KBM-7 (cell line): ENCODE measurements at regions not wholly inside any gene's neighbourhood (a gene's known extent, or its start where the extent isn't known, plus 50 kb on each side); places are given as distances from the start of the nearest gene placed in this dataset.

ENCODE experiments used
- DNase-seq: peaks from one replicate; pipeline ENCODE4 v3.0.0-alpha.2; 2015
- in situ Hi-C: fragments of 300-500 bp; cut with MboI; formaldehyde crosslinking; loops from 2 replicates; pipeline ENCODE4 v1.14.3; 2020; ENCODE audit warnings: low sequenced_read_pairs, low pct_unique_long_range_greater_than_20kb, mixed read lengths

DNA sequence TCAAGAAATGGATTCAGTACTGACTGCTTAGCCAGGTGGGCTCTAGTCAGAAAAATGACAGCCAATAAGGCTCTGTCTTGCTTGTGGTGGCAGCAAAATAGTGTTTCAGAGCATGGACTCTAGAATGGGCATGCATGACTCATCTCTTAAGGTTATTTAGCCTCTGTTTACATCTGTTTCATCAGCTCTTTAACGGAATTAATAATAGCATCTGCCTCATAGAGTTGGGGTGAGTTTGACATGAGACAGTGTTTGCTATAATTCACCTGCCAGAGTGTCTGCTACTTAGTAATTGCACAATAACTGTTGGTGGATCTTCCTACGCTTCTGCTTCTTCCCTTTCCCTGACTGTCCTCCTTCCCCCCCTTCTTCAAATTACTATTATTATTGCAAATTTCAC lies 350.4 kb upstream of the SEMA6D start:
- in situ Hi-C loops, result no loop called here
- DNase-seq, result no peak

DNA sequence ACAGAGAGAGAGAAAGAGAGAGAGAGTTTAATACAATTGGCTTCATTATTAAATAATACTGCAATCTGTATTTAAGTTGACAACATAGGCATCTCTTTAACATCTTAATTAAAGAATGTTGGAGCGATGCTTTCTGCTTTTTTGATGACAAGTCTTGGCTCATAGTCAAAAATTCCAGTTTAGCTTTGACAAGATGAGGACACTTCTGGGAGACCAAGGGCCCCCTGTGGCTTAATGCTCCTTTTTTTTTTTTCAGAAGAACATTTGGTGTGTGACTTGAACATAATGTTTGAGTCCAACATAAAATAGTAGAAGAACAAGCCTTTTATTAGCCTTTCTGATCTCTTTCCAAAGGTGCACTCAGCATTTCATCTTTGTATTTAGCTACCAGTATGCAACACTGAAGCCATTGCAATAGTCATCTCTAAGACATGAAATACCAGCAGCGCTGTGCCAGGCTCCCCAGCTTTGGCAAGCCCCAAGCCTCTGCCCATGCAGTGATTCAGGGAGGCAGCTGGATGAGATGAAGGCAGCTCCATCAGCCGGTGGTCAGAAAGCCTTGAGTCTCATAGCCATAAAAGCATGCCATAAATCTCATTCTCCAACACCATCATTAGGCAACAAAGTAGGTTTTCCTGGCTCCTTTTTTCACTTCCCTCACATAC lies 349.4 kb upstream of the SEMA6D start:
- DNase-seq, result no peak
- in situ Hi-C loops, result no loop called here

DNA sequence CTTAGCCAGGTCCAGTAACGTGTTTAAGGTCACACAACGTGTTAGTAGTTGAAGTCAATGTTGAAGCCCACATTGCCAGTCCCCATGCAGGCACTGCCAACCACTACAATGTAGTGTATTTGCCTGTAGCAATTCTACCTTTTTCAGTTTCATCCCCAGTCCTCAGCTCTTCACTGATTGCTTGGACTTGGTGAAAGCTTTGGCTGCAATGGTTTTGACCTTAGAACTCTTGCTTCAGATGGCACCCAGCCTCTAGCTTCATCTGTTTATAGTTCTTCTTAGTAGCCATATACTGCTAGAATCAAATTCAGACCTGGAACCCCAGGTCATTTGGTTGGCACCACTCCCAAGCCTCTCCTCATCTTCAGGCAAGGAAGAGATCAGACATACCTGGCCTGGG lies 345.4 kb upstream of the SEMA6D start:
- in situ Hi-C loops, result no loop called here
- DNase-seq, result no peak

DNA sequence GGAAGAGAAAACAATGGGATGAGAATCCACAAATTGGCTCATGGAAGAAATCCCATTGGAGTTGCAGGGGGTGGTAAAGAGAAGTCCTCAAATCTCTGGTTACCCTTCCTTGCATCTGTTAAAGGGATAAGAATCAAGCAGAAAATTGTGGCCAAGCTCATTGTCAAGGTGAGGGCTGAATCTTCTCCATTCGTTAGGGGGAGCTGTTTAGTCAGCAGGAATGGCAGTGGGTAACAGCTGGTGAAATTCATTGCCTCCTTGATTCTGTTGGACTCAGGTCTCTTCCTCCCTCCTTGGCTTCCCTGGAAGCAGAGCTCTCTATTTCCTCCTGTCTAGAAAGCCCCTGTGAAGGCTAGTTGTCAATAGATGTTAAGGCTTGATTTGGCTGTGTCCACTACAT lies 343.1 kb upstream of the SEMA6D start:
- no peak for DNase-seq
- in situ Hi-C loops, result no loop called here

DNA sequence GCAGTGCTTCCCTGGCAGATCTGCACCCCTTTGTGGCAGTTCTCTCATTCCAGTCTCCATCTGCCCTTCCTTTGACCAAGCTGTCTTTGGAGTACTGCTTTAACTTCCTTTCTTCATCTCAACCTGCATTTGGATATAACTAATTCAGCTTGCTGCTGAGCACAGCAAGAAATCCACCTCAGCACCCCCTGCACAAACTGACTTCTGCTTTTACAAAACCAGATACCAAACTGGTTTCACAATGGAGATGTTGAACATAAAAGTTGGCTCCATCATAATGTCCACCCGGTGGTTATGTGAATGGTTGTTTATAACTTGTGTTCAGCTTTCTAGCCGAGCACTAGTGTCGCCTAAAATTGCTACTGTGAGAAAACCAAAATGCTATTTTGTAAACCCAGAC lies 341.1 kb upstream of the SEMA6D start:
- in situ Hi-C loops, result no loop called here
- DNase-seq, result no peak

DNA sequence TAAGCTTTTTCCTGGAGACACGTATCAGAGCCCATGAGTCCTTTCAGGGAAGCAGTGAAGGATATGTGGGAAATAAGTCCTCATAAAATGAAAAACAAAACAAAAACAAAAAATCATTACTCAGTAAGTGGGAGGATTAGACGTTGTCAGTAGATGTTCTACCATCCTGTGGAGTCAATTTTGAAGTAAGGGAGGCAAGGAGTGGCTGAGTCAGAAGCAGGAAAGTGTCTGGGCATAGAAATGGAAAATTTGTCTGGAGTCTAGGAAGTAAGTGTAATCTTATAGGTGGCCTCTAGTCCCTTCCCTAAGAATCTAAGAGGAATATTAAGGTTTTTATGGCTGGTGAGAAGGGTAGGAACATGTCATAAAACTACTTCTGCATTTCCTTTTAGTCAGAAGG lies 339.8 kb upstream of the SEMA6D start:
- no peak for DNase-seq
- in situ Hi-C loops, result no loop called here

DNA sequence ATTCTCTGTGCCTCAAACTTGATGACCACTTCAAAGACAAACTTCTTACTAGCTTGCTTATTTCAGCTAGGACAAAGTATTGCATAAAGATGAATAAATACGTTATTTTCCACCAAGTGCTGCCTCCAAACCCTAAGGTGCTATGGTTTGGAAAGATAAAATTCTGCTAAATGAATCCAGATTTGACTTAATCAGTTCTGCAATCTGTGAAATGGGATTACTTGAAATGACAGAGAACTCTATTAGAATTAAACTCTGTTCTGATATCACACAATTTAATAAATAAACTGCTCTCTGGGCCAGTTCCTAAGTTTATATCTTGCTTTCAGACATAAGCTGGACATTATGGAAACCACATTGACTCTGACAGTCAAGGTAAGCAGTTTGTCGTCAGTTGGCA lies 338.8 kb upstream of the SEMA6D start:
- in situ Hi-C loops, result no loop called here
- no peak for DNase-seq

DNA sequence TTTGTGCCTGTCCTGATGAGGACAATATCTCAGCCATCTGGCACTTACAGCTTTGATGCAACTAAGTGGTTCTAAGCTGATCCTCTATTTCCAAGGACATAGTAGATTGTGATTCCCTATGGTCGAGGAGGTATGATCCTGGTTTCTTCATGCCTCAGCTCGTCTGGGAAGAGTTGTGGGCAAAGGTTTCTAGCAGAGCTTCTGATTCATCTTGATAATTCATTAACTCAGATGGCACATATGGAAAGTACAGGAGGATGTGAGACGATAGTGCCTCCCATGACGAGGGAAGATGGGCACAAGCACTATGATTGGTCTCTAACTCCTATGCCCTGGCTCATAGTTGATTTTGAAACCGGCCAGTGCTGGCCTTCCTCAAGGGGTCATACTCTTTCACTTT lies 334.2 kb upstream of the SEMA6D start:
- in situ Hi-C loops, result no loop called here
- DNase-seq, result no peak

DNA sequence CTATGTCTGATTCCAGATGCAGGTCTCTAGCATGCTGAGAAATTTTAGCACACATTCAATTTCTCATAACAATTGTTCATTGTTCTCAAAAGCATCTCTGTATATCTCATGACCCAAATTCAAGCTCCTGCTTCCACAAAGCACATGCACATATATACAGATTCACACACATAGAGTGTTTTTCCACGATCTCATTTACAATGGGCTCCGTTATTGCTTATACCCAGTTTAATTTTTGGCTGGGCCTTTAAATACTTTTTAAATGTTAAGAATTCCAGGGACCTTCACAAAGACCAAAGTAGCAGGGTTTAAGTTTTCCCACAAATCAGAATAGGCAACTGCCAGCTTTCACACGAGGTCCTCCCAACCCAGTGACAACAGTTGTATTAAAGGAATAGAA lies 333.5 kb upstream of the SEMA6D start:
- DNase-seq, result no peak
- in situ Hi-C loops, result no loop called here

DNA sequence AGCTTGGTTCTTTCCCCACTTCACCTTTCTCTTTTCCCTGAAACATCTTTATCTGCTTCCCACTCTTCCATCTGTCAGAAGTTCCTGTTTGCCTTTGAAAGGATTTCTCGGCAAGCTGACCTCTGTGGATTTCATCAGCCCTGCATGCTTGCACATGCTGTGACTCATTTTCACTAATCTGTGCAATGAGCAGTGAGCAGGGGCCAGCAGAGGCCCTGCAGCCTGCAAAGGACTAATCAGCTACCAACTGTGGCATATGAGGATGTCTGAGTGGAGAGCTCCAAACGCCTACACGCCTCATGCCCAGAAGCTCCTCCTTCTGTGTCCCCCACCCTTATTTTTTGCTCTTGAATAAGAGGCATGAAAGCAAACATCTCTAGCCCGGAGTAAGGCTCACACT lies 333.0 kb upstream of the SEMA6D start:
- in situ Hi-C loops, result no loop called here
- no peak for DNase-seq

DNA sequence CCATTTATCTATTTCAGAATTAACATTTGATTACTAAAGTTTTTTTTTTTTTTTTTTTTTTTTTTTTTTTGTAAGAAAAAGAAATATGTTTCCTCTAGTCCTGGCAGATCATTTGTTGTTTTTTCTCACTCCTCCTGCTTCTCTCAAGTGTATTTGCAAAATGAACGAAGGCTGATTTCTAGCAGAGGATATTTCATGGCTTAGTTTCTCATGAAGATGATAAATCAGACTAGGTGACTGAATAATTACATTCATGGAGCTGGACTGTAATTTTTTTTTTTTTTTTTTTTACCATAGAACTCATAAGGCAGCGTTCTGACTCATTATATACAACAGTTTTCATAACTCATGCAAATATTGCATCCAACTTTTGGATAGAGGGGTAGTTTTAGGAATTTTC lies 332.5 kb upstream of the SEMA6D start:
- DNase-seq, result no peak
- in situ Hi-C loops, result no loop called here

DNA sequence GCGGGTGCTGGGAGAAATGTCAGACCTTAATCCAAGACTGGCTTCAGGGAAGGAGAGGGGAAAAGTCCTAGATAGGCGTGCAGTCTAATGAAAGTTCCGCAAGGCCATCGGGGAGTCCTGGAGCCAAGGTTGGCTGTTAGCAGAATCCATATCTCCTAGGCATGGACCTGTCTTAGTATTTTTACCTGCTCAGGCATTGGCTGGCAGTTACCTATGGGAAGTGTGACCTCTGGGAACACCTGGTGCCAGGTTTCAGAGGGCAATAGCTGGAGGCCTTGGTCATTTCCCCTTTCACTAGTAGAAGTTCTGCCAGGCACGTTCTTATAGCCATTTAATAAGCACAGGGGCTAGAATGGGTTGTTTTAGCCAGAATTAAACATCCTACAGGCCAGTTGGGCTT lies 330.8 kb upstream of the SEMA6D start:
- no peak for DNase-seq
- in situ Hi-C loops, result no loop called here

DNA sequence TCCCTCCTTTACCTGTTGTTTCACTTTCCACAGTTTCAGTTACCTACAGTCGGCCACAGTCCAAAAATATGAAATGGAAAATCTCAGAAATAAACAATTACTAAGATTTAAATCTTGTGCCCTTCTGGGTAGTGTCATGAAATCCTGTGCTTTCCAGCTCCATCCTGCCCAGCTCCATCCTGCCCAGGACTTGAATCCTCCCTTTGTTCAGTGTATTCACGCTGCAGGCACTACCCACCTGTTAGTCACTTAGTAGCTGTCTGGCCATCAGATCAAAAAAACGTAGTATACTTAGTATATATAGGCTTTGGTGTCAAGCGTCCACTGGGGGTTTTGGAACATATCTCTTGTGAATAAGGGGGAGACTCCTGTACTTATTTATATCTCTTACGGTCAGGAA lies 329.0 kb upstream of the SEMA6D start:
- in situ Hi-C loops, result no loop called here
- DNase-seq, result no peak

DNA sequence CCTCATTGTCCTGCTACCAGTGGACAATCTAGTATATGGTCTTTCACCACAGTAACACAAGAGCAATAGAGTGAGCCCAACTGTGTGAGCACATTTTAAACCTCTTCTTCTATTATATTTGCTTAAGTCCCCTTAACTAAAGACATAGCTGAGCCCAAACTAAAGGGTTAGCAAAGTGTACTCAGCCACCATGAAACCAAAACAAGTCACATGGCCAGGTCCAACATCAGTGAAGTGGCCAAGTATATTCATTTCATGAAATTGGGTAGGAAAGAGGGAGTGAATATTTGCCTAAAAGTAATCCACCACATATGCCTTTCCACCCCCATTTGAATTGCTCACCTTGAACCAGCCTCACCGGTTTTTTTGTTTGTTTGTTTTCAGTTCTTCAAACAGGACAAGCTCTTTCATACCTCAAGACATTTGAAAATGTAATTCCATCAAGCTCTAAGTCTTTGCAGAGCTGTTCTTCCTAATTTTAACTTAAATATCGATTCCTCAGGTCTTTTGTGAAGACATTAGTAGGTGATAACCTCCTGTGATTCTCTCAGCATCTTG lies 327.0 kb upstream of the SEMA6D start:
- DNase-seq, result no peak
- in situ Hi-C loops, result no loop called here

DNA sequence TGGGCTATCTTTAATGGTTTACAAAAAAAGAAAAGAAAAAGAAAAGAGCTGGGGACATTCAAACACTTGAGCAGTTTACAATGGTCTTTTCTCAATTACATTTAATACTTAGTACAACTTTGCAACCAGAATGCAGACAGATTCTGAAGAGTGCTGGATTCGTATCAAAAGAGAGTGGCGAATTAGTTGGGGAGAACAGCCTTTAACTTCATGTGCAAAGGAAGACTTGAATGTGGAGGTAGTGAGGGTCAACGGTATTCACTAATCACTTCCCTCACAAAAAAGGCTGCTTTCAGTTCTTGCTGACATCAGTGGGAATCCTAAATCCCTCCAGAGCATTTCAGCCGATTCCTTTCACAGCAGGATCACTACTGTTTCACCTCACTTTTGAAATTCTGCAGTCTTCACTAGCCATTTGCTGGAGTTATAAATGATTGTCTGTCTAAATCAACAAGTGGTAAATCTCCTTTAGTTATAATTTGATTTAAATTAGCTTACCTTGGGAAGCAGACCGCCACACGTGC lies 323.0 kb upstream of the SEMA6D start:
- DNase-seq, result no peak
- in situ Hi-C loops, result no loop called here

DNA sequence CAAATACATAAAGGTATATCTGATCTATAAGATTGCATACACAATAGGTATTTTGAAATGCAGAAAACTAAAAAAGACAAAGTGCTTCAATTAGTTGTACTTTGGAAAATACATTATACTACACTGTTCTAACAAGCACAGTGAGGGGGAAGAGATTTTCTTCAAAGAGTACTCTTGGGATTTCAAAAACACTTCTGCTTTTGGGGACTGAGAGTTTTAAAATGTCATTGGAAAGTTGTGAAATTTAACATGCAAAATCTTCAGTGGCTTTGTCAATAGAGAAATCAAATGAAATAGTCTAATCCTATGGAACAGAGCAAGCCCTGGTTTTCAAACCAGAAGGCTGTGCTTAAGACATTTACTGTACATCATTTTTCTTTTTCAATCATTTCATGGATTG lies 322.2 kb upstream of the SEMA6D start:
- no peak for DNase-seq
- in situ Hi-C loops, result no loop called here

DNA sequence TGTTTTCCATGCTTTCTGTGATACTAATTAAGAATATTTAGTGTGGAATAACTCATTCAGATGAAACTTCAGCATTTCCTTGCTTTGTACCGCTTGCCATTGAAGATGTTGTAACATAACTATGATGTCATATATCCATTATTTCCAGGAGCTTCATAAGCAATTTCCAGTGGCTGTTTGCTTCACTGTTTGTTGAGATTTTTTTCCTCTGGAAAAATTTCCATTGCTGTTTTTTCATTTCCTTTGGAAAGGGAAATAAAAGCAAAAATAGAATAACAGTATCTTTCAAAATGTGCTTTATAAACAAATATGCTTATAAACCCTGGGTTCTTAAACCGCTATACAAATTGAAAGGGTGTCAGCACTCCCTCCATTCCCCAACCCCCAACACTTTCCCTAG lies 319.6 kb upstream of the SEMA6D start:
- in situ Hi-C loops, result no loop called here

DNA sequence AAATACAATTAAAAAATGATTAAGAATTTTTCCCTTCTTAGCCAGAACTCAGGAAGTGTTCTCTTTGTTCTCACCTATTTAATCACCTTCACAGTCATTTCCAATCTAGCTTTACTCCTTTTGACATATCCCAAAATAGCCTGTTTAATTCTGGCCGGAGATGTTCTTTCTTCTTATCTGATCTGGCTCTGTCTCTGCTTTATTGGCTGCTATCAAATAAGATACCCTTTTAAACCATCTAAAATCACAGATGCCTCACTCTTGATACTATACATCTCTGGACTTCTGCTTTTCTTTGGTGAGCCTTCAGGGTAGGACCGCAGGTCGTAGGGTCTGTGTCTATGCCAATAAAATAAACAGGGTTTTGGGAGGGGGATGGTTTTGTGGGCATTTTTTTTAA lies 319.2 kb upstream of the SEMA6D start:
- no peak for DNase-seq
- in situ Hi-C loops, result no loop called here

More for the DNA sequence above, 319.6 kb upstream of the SEMA6D start:
- no peak for DNase-seq

DNA sequence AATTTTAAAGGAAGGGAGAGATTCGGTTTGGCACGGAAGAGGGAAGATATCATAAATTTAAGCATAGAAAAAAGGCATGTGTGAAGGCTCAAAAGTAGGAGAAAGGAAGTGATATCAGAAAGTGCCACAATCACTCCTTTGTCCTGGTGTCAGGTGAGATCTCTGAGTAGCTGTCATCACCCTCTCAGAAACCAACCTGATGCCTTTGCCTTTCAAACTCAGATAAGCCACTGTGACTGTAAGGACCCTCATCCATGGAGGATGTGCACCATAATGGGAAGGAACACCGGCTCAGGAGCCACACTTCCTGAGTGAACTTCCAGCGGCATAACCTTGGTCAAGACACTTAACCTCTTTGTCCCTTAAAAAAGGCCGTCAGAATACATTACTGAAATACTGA lies 318.7 kb upstream of the SEMA6D start:
- in situ Hi-C loops, result no loop called here

DNA sequence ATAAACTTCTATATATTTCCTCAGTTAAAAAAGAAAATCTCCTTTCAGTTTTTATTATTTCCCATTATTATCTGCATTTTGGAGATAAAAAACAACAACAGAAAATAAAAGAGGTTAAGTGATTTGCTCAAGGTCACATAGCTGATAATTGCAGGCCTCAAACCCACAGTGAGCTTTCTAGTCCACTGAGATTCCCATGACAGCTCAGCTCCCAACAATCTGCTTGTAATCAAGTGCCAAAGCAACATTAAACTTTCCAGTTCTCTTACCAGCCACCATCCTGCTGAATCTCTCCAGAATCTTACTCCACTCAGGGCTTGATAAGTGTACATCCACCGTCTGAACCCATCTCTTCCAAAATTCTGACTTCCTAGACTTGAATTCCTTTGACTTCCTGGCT lies 318.2 kb upstream of the SEMA6D start:
- in situ Hi-C loops, result no loop called here
- no peak for DNase-seq

More for the DNA sequence above, 318.7 kb upstream of the SEMA6D start:
- DNase-seq, result no peak

DNA sequence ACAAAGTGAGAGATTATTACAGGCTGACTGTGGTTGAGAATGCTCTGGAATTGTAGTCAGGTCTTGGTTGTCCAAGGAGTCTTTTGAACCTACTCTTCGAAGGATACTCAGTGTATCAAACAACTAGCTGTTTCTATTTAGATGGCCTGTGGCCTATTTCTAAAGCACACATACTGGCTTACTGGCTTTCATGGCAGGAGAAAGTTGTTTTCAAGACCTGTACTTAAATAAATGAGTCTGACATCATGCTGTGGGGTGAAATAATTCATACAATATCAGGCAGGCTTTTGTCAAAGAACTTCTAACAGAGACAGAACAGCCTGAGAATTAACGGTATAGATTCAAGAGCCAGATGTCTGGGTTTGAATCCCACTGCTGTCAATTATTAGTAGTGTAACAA lies 316.7 kb upstream of the SEMA6D start:
- in situ Hi-C loops, result no loop called here
- DNase-seq, result no peak
